Ishikawa (cell line): ENCODE measurements at regions not wholly inside any gene's neighbourhood (a gene's known extent, or its start where the extent isn't known, plus 50 kb on each side); places are given as distances from the start of the nearest gene placed in this dataset.

Experiments
- CEBPB ChIP-seq: IDR thresholded peaks from 2 replicates; pipeline ENCODE4 v1.6.1; 2012
- CREB1 ChIP-seq: IDR thresholded peaks from 2 replicates; pipeline ENCODE4 v1.6.1; 2012; ENCODE audit warnings: low read depth
- EGR1 ChIP-seq: IDR thresholded peaks from 2 replicates; pipeline ENCODE4 v1.6.1; 2012
- EP300 ChIP-seq: IDR thresholded peaks from 2 replicates; pipeline ENCODE4 v1.6.1; 2012; ENCODE audit warnings: borderline replicate concordance
- FOXM1 ChIP-seq: IDR thresholded peaks from 2 replicates; pipeline ENCODE4 v1.6.1; 2012; ENCODE audit warnings: low read depth, borderline replicate concordance
- MAX ChIP-seq: IDR thresholded peaks from 2 replicates; pipeline ENCODE4 v1.6.1; 2012
- NFIC ChIP-seq: IDR thresholded peaks from 2 replicates; pipeline ENCODE4 v1.6.1; 2012
- RAD21 ChIP-seq: IDR thresholded peaks from 2 replicates; pipeline ENCODE4 v1.6.1; 2012; ENCODE audit warnings: low read depth
- REST ChIP-seq: IDR thresholded peaks from 2 replicates; pipeline ENCODE4 v1.6.1; 2012; ENCODE audit warnings: low read depth, mild to moderate bottlenecking
- TAF1 ChIP-seq: IDR thresholded peaks from 2 replicates; pipeline ENCODE4 v1.6.1; 2012; ENCODE audit warnings: low read depth, mild to moderate bottlenecking
- USF1 ChIP-seq: IDR thresholded peaks from 2 replicates; pipeline ENCODE4 v1.6.1; 2012
- YY1 ChIP-seq: IDR thresholded peaks from 2 replicates; pipeline ENCODE4 v1.6.1; 2012; ENCODE audit warnings: low read depth
- ZBTB7A ChIP-seq: IDR thresholded peaks from 2 replicates; pipeline ENCODE4 v1.6.1; 2012; ENCODE audit warnings: low read depth

- TF ChIP-seq USF1 (no peak), MAX (no peak), REST (no peak), EP300 (no peak), NFIC (no peak), TAF1 (no peak), FOXM1 (no peak), CREB1 (no peak), CEBPB (no peak), RAD21 (no peak), ZBTB7A (no peak), YY1 (no peak), EGR1 (no peak)
These were observed 96.7 kb downstream of the HDGFL1 start for GRCh38 chr6:22666021-22666420.
